ENCODE measurements at regions not wholly inside any gene's neighbourhood (a gene's known extent, or its start where the extent isn't known, plus 50 kb on each side); places are given as distances from the start of the nearest gene placed in this dataset.

- no peak for FAIRE-seq
- intact Hi-C loops (cut with DNase I): no loop called here
- TF ChIP-seq CTCF (IDR thresholded peaks at IDR 0.05; ENCODE audit: borderline replicate concordance, extremely low read depth, insufficient read depth): no peak
- H3K27me3 ChIP-seq (ENCODE audit: control insufficient read depth, insufficient read depth, low read length): no peaks in the 10 kb centered on the region
- no peak overlapping the region for H3K9ac ChIP-seq (ENCODE audit: low read length in 3 of 3)
- DNase-seq: no peak
- H3K4me3 ChIP-seq (ENCODE audit: low read length in 3 of 3): no peak overlapping the region
- H3K27ac ChIP-seq (ENCODE audit: low read depth in 2 of 2, low read length in 2 of 2): no peak overlapping the region
- no peaks in the 10 kb centered on the region for H3K4me1 ChIP-seq (ENCODE audit: control insufficient read depth in 2 of 3, insufficient read depth in 2 of 3, low read depth in 1 of 3, low read length in 3 of 3)
- H3K36me3 ChIP-seq (ENCODE audit: control insufficient read depth in 2 of 3, insufficient read depth in 3 of 3, low read length in 3 of 3): no peaks in the 10 kb centered on the region
- no peaks in the 10 kb centered on the region for H3K9me3 ChIP-seq (ENCODE audit: control insufficient read depth in 2 of 3, insufficient read depth in 1 of 3, low read length in 3 of 3)
These were observed 469.3 kb downstream of the METTL4 start for GRCh38 chr18:2102022-2102421.

GRCh38 chr18:2103299-2103698 is 468.0 kb downstream of the METTL4 start:
- no peak for FAIRE-seq
- Histone ChIP-seq H3K36me3 (ENCODE audit: control insufficient read depth in 2 of 3, insufficient read depth in 3 of 3, low read length in 3 of 3) (no peaks in the 10 kb centered on the region), H3K9ac (ENCODE audit: low read length in 3 of 3) (no peak overlapping the region), H3K4me1 (ENCODE audit: control insufficient read depth in 2 of 3, insufficient read depth in 2 of 3, low read depth in 1 of 3, low read length in 3 of 3) (no peaks in the 10 kb centered on the region), H3K9me3 (ENCODE audit: control insufficient read depth in 2 of 3, insufficient read depth in 1 of 3, low read length in 3 of 3) (no peaks in the 10 kb centered on the region), H3K27ac (ENCODE audit: low read depth in 2 of 2, low read length in 2 of 2) (no peak overlapping the region), H3K27me3 (ENCODE audit: control insufficient read depth, insufficient read depth, low read length) (no peaks in the 10 kb centered on the region), H3K4me3 (ENCODE audit: low read length in 3 of 3) (no peak overlapping the region)
- intact Hi-C loops (cut with DNase I): no loop called here
- TF ChIP-seq CTCF (IDR thresholded peaks at IDR 0.05; ENCODE audit: borderline replicate concordance, extremely low read depth, insufficient read depth): no peak
- no peak for DNase-seq

- Histone ChIP-seq H3K27me3 (ENCODE audit: control insufficient read depth, insufficient read depth, low read length) (no peaks in the 10 kb centered on the region), H3K27ac (ENCODE audit: low read depth in 2 of 2, low read length in 2 of 2) (no peak overlapping the region), H3K9me3 (ENCODE audit: control insufficient read depth in 2 of 3, insufficient read depth in 1 of 3, low read length in 3 of 3) (no peaks in the 10 kb centered on the region), H3K9ac (ENCODE audit: low read length in 3 of 3) (no peak overlapping the region), H3K4me1 (ENCODE audit: control insufficient read depth in 2 of 3, insufficient read depth in 2 of 3, low read depth in 1 of 3, low read length in 3 of 3) (no peaks in the 10 kb centered on the region), H3K4me3 (ENCODE audit: low read length in 3 of 3) (no peak overlapping the region), H3K36me3 (ENCODE audit: control insufficient read depth in 2 of 3, insufficient read depth in 3 of 3, low read length in 3 of 3) (no peaks in the 10 kb centered on the region)
- FAIRE-seq: no peak
- DNase-seq: peak in 4 of 5 donors; percentile 22 to 53 (median 34)
- TF ChIP-seq CTCF (IDR thresholded peaks at IDR 0.05; ENCODE audit: borderline replicate concordance, extremely low read depth, insufficient read depth): peak; percentile 61
- intact Hi-C loops (cut with DNase I): no loop called here
These were observed 466.5 kb downstream of the METTL4 start for GRCh38 chr18:2104620-2105462.

Data from kidney (tissue), 13 donors.